Astrocyte of the cerebellum (primary cell): ENCODE measurements at regions not wholly inside any gene's neighbourhood (a gene's known extent, or its start where the extent isn't known, plus 50 kb on each side); places are given as distances from the start of the nearest gene placed in this dataset.
"Not testable (repeated sequence)": the region's sequence is repeated elsewhere in the genome, so short reads cannot be mapped to it uniquely, and the experiment has no call there.

Source experiments
- DNase-seq: peaks from one replicate; pipeline ENCODE4 v3.0.0-alpha.2; 2011; ENCODE audit warnings: low read depth
- H3K4me3 ChIP-seq: 2 replicates; pipeline ENCODE4 v1.5.1; 2011; ENCODE audit warnings: mild to moderate bottlenecking, low read depth, low read length, moderate library complexity
- in situ Hi-C: cut with HindIII; loops from 2 replicates; pipeline ENCODE4 v1.10.0; 2017; ENCODE audit warnings: low sequenced_read_pairs
- TF ChIP-seq, protein P1 (sequence below): IDR thresholded peaks from 2 replicates; pipeline ENCODE4 v1.5.1; 2012; ENCODE audit warnings: low read length, low read depth, moderate library complexity, mild to moderate bottlenecking; ENCODE audit errors: missing control alignments

GRCh38 chr14:30362369-30363218 lies 196.4 kb upstream of the G2E3 start:
- in situ Hi-C loops = no loop called here
- no peak overlapping the region for H3K4me3 ChIP-seq
- TF ChIP-seq, protein P1, sequence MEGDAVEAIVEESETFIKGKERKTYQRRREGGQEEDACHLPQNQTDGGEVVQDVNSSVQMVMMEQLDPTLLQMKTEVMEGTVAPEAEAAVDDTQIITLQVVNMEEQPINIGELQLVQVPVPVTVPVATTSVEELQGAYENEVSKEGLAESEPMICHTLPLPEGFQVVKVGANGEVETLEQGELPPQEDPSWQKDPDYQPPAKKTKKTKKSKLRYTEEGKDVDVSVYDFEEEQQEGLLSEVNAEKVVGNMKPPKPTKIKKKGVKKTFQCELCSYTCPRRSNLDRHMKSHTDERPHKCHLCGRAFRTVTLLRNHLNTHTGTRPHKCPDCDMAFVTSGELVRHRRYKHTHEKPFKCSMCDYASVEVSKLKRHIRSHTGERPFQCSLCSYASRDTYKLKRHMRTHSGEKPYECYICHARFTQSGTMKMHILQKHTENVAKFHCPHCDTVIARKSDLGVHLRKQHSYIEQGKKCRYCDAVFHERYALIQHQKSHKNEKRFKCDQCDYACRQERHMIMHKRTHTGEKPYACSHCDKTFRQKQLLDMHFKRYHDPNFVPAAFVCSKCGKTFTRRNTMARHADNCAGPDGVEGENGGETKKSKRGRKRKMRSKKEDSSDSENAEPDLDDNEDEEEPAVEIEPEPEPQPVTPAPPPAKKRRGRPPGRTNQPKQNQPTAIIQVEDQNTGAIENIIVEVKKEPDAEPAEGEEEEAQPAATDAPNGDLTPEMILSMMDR = no peak
- no peak for DNase-seq

DNA sequence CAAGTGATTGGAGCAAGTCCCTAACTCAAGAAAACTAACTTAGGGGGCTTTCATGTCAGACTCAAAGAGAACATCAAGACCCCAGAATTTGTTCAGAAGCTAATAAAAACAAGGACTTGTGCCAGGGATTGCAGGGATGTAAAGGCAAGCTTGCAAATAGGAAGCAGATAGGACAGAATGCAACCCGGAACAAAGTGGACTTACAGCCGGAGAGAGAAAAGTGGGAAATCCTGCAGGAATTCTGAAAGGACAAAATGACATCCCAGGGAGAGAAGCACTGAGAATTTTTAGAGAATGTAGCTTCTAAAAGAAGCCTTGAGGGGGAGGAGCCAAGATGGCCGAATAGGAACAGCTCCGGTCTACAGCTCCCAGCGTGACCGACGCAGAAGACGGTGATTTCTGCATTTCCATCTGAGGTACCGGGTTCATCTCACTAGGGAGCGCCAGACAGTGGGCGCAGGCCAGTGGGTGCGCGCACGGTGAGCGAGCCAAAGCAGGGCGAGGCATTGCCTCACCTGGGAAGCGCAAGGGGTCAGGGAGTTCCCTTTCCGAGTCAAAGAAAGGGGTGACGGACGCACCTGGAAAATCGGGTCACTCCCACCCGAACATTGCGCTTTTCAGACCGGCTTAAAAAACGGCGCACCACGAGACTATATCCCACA lies 195.6 kb upstream of the G2E3 start:
- H3K4me3 ChIP-seq, in situ Hi-C loops, DNase-seq: not testable (repeated sequence)

DNA sequence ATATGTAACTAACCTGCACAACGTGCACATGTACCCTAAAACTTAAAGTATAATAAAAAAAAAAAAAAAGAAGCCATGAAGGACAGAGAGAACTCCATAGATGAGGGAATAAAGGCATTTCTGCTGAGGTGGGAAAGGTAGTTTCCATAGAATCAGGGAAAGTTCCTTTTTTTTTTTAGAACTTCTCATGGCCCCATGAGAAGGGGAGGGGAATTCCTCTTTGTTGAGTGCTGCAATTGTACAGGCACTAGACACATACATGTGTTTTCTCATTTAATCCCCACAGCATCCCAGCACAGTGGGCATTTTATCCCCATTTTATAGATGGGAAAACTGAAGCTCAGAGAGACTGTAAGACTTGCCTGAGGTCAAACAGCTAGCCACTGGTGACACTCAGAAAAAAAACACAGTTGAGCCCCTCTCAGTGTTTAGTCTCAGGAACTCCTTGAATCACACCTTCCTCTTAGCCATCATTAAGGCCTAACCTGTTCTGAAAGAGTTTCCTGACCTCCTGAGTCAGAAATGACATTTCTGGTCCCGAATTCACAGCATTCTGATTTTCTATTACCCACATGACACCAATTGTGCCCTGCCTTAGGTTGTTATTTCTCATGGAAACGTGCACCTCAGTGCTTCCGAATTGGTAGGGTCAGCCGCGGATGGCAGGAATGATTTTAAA lies 189.3 kb upstream of the G2E3 start:
- H3K4me3 ChIP-seq = no peak overlapping the region
- in situ Hi-C loops = no loop called here
- DNase-seq = no peak
- TF ChIP-seq, protein P1 = no peak

- in situ Hi-C loops = no loop called here
- DNase-seq = no peak
- H3K4me3 ChIP-seq = no peak overlapping the region
- TF ChIP-seq, protein P1 = no peak
Observed at GRCh38 chr14:30373053-30373452, 185.9 kb upstream of the G2E3 start.

DNA sequence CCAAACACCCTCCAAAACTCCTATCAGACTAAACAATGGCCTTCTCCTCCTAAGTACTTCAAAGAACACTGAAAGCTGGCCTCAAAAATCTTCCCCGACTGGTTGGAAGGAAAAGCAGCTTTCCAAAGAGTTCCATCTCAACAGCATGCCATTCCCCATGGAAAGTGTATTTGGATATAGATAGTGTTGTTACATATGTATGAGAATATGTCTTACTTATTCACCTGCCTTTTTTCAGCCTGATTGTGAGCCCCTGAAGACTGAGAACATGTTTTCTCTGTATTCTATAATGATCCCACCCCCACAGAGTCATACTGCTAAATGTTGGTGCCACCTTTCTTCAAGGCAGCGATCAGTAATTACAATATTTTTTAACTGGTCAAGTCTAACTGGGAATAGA lies 185.4 kb upstream of the G2E3 start:
- in situ Hi-C loops = no loop called here
- TF ChIP-seq, protein P1 = no peak

GRCh38 chr14:30375296-30375892 lies 183.6 kb upstream of the G2E3 start:
- in situ Hi-C loops = no loop called here
- DNase-seq = peak; percentile 18
- TF ChIP-seq, protein P1 = peak; percentile 91
- no peak overlapping the region for H3K4me3 ChIP-seq

More for the DNA sequence above, 185.4 kb upstream of the G2E3 start:
- DNase-seq = no peak
- no peak overlapping the region for H3K4me3 ChIP-seq
